Vagina (tissue), 2 donors: ENCODE measurements at regions not wholly inside any gene's neighbourhood (a gene's known extent, or its start where the extent isn't known, plus 50 kb on each side); places are given as distances from the start of the nearest gene placed in this dataset.

ENCODE experiments used
- CTCF ChIP-seq, 3 experiments: fragments of 450-650 bp in 2 of 3; fragments of 200-600 bp in 1 of 3; sonication (generic) in 1 of 3; IDR thresholded peaks; one replicate each; pipeline ENCODE4 v1.5.1; 2017 to 2019; ENCODE audit warnings: antibody characterized with exemption in 3 of 3, mild to moderate bottlenecking in 2 of 3, moderate library complexity in 2 of 3
- POLR2A ChIP-seq, 2 donors: fragments of 450-650 bp; IDR thresholded peaks; one replicate each; pipeline ENCODE4 v1.6.1; 2017; ENCODE audit warnings: antibody characterized with exemption in 2 of 2, mild to moderate bottlenecking in 2 of 2, moderate library complexity in 2 of 2

DNA sequence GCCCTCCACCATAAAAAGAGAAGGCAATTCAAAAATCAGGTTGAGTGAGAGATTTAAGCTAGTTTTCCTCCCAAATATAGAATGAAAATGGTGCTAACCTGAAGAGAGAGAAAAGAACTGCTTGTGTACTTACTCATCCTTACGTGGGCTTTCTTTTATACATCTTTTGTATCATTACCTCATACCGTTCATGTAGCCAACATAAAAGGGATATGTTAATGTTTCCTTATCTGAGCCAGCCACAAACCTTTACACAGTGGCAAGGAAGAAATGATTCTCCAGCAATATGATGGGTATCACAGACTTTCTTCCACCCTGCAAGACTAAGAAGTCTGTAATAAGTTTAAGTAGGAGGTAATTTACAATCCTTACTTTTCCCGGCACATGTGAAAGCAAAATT lies 600.8 kb upstream of the ZNF385D start:
- no peak for TF ChIP-seq POLR2A (IDR thresholded peaks at IDR 0.05)
- no peak for TF ChIP-seq CTCF (IDR thresholded peaks at IDR 0.05)
